ENCODE measurements at regions not wholly inside any gene's neighbourhood (a gene's known extent, or its start where the extent isn't known, plus 50 kb on each side); places are given as distances from the start of the nearest gene placed in this dataset.

DNA sequence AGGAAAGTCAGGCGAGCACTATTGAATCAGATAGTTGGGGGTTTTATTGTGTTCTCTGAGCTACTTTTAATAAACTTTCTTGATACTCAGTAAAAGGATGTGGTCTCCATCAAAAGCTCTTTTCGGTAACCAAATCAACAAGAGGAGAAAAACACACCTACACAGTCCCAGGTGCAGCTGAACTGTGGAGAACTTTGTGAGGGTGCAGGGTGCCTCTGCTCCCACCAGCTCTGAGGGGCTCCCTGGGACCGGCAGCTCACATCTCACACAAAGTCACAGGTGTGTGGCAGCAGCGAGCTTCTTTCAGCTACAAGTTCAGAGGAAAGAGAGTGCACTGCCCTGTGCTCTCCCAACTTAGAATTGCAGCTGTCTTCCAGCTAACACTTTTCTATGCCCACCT, 650.4 kb downstream of the RNF144A start:
- Mint-ChIP-seq H3K4me1 (no peaks in the 10 kb centered on the region), H3K27me3 (ENCODE audit: low read depth in 3 of 3) (peaks cover 0 to 3% (median 1%) of the 10 kb centered on the region in 3 donors), H3K9me3 (peaks cover 0 to 3% (median 0%) of the 10 kb centered on the region in 7 donors), H3K36me3 (no peaks in the 10 kb centered on the region), H3K4me3 (no peak overlapping the region), H3K27ac (no peak overlapping the region)
- Histone ChIP-seq H4K20me1 (ENCODE audit: insufficient read depth, low read length) (no peaks in the 10 kb centered on the region), H3K9me3 (replicated peaks in 1 of 2; ENCODE audit: control insufficient read depth in 1 of 2, insufficient read depth in 1 of 2, low read length in 2 of 2) (no peaks in the 10 kb centered on the region), H3K27ac (ENCODE audit: low read depth in 1 of 2, low read length in 2 of 2) (no peak overlapping the region), H3K4me2 (replicated peaks; ENCODE audit: extremely low read depth, low read length, poor library complexity, severe bottlenecking) (no peak overlapping the region), H3K27me3 (ENCODE audit: control insufficient read depth in 2 of 2, insufficient read depth in 2 of 2, low read length in 2 of 2) (no peaks in the 10 kb centered on the region), H2AFZ (ENCODE audit: insufficient read depth, low read depth, low read length, poor library complexity, severe bottlenecking) (no peak overlapping the region), H3K4me1 (ENCODE audit: control insufficient read depth in 1 of 2, insufficient read depth in 2 of 2, low read length in 2 of 2) (no peaks in the 10 kb centered on the region), H3K4me3 (replicated peaks in 1 of 3; ENCODE audit: low read depth in 2 of 3, low read length in 3 of 3) (no peak overlapping the region), H3K9ac (ENCODE audit: insufficient read depth, low read length, poor library complexity, severe bottlenecking) (no peak overlapping the region), H3K36me3 (replicated peaks in 1 of 2; ENCODE audit: control insufficient read depth in 1 of 2, insufficient read depth in 2 of 2, low read length in 2 of 2) (no peaks in the 10 kb centered on the region), H3K79me2 (ENCODE audit: insufficient read depth, low read length) (no peaks in the 10 kb centered on the region)
- WGBS (ENCODE audit: insufficient coverage): 94% methylated on average over 2 of the region's 4 CpGs
- TF ChIP-seq, protein P1, sequence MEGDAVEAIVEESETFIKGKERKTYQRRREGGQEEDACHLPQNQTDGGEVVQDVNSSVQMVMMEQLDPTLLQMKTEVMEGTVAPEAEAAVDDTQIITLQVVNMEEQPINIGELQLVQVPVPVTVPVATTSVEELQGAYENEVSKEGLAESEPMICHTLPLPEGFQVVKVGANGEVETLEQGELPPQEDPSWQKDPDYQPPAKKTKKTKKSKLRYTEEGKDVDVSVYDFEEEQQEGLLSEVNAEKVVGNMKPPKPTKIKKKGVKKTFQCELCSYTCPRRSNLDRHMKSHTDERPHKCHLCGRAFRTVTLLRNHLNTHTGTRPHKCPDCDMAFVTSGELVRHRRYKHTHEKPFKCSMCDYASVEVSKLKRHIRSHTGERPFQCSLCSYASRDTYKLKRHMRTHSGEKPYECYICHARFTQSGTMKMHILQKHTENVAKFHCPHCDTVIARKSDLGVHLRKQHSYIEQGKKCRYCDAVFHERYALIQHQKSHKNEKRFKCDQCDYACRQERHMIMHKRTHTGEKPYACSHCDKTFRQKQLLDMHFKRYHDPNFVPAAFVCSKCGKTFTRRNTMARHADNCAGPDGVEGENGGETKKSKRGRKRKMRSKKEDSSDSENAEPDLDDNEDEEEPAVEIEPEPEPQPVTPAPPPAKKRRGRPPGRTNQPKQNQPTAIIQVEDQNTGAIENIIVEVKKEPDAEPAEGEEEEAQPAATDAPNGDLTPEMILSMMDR (IDR thresholded peaks at IDR 0.05): no peak
- no peak for DNase-seq
- intact Hi-C loops (cut with micrococcal nuclease): no loop called here

DNA sequence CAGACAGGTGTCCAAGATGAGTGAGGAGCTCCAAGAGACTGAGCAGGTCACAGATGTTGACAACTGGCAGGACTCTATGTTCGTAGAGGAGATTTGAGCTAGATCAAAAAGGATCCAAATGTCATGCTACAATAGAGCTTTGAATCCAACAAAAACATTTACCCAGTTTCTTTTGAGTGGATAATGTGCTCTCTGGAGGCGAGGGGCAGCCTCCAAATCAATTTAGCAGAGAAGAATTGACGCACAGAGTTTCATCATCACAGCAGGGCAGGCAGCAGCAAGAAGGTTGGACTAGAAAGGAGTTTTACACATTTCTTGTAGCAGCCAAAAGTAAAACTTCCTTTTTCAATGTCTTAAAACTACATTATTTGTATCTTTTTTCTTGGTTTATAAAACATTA, 653.0 kb downstream of the RNF144A start:
- Histone ChIP-seq H3K9me3 (replicated peaks in 1 of 2; ENCODE audit: control insufficient read depth in 1 of 2, insufficient read depth in 1 of 2, low read length in 2 of 2) (no peaks in the 10 kb centered on the region), H3K27me3 (ENCODE audit: control insufficient read depth in 2 of 2, insufficient read depth in 2 of 2, low read length in 2 of 2) (peaks cover 0 to 2% of the 10 kb centered on the region in 2 donors), H3K36me3 (replicated peaks in 1 of 2; ENCODE audit: control insufficient read depth in 1 of 2, insufficient read depth in 2 of 2, low read length in 2 of 2) (no peaks in the 10 kb centered on the region), H3K27ac (ENCODE audit: low read depth in 1 of 2, low read length in 2 of 2) (no peak overlapping the region), H3K4me1 (ENCODE audit: control insufficient read depth in 1 of 2, insufficient read depth in 2 of 2, low read length in 2 of 2) (no peaks in the 10 kb centered on the region), H2AFZ (ENCODE audit: insufficient read depth, low read depth, low read length, poor library complexity, severe bottlenecking) (no peak overlapping the region), H3K79me2 (ENCODE audit: insufficient read depth, low read length) (no peaks in the 10 kb centered on the region), H3K9ac (ENCODE audit: insufficient read depth, low read length, poor library complexity, severe bottlenecking) (no peak overlapping the region), H3K4me2 (replicated peaks; ENCODE audit: extremely low read depth, low read length, poor library complexity, severe bottlenecking) (no peak overlapping the region), H3K4me3 (replicated peaks in 1 of 3; ENCODE audit: low read depth in 2 of 3, low read length in 3 of 3) (no peak overlapping the region), H4K20me1 (ENCODE audit: insufficient read depth, low read length) (no peaks in the 10 kb centered on the region)
- H3K4me1 Mint-ChIP-seq: no peaks in the 10 kb centered on the region
- peaks cover 0 to 5% (median 2%) of the 10 kb centered on the region in 3 donors for H3K27me3 Mint-ChIP-seq (ENCODE audit: low read depth in 3 of 3)
- H3K36me3 Mint-ChIP-seq: no peaks in the 10 kb centered on the region
- WGBS (ENCODE audit: insufficient coverage): no CpG with 5 or more reads among the region's 3 CpGs
- no peak overlapping the region for H3K27ac Mint-ChIP-seq
- H3K4me3 Mint-ChIP-seq: no peak overlapping the region
- H3K9me3 Mint-ChIP-seq: peaks cover 0 to 3% (median 0%) of the 10 kb centered on the region in 7 donors
- TF ChIP-seq, protein P1 (IDR thresholded peaks at IDR 0.05): no peak
- intact Hi-C loops (cut with micrococcal nuclease): no loop called here
- DNase-seq: no peak

Data from CD14-positive monocyte (primary cell).